ENCODE measurements at regions not wholly inside any gene's neighbourhood (a gene's known extent, or its start where the extent isn't known, plus 50 kb on each side); places are given as distances from the start of the nearest gene placed in this dataset.
"Not testable (repeated sequence)": the region's sequence is repeated elsewhere in the genome, so short reads cannot be mapped to it uniquely, and the experiment has no call there.

DNA sequence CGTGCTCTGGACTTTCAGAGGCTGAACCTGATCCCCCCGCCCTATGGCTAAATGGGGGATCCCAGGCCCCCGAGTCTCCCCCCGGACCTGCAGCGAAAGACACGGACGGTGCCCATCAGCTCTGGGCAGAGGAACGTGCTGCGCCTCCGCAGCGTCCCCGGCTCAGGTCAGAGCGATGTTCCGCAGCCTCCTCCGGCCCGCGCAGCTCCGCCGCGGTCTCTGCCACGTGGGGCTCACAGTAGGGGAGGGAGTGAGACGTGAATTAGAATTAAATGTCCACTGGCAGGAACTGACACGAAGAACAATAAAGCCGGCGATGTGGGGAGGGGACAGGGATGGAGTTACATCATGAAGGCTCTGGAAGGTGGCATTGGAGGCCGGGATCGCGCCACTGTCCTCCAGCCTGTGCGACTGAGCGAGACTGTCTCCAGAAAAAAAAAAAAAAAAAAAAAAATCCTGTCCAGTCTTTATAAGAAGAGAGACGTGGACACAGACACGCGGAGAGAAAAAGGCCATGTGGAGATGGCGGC lies 4053.0 kb upstream of the TPTE start:
- not testable (repeated sequence) for H2BK15ac ChIP-seq (ENCODE audit: low read depth, poor library complexity, severe bottlenecking); H3K27me3 ChIP-seq (ENCODE audit: control insufficient read depth in 1 of 2, insufficient read depth in 1 of 2, low read length in 2 of 2); H3K4me3 ChIP-seq (ENCODE audit: insufficient read depth in 1 of 2, low read depth in 1 of 2, low read length in 2 of 2); H3K9me3 ChIP-seq (ENCODE audit: control insufficient read depth, low read length); H3K27ac ChIP-seq (ENCODE audit: low read length, poor library complexity, severe bottlenecking); H4K91ac ChIP-seq (ENCODE audit: low read length); H2AK5ac ChIP-seq (ENCODE audit: low read length, severe bottlenecking); H3K23ac ChIP-seq (ENCODE audit: low read length in 2 of 2); H3K79me1 ChIP-seq (replicated peaks; ENCODE audit: low read length, poor library complexity, severe bottlenecking); H2BK12ac ChIP-seq (ENCODE audit: low read length in 2 of 2); H2BK120ac ChIP-seq (ENCODE audit: low read depth, low read length); H3K4me2 ChIP-seq (ENCODE audit: low read length, poor library complexity, severe bottlenecking); H2BK5ac ChIP-seq (ENCODE audit: low read depth, low read length, poor library complexity, severe bottlenecking); H3K4me1 ChIP-seq (ENCODE audit: control insufficient read depth, insufficient read depth, low read depth, low read length); H3K9ac ChIP-seq (ENCODE audit: low read length); H3K36me3 ChIP-seq (ENCODE audit: control insufficient read depth in 1 of 2, insufficient read depth in 2 of 2, low read depth in 1 of 2, low read length in 2 of 2); H2AFZ ChIP-seq (ENCODE audit: low read depth, low read length); H3K14ac ChIP-seq (ENCODE audit: low read length in 2 of 2); H4K8ac ChIP-seq (ENCODE audit: low read length); DNase-seq; H3K18ac ChIP-seq (ENCODE audit: low read depth in 1 of 2, low read length in 2 of 2); H3K4ac ChIP-seq (ENCODE audit: low read depth in 1 of 2, low read length in 2 of 2)
- no CpG with 5 or more reads among the region's 34 CpGs for WGBS

GRCh38 chr21:6474250-6474968 lies 4047.0 kb upstream of the TPTE start:
- H2BK12ac ChIP-seq (ENCODE audit: low read length in 2 of 2); H3K79me1 ChIP-seq (replicated peaks; ENCODE audit: low read length, poor library complexity, severe bottlenecking); H3K27ac ChIP-seq (ENCODE audit: low read length, poor library complexity, severe bottlenecking); H3K4me1 ChIP-seq (ENCODE audit: control insufficient read depth, insufficient read depth, low read depth, low read length); H2BK15ac ChIP-seq (ENCODE audit: low read depth, poor library complexity, severe bottlenecking); H3K4me2 ChIP-seq (ENCODE audit: low read length, poor library complexity, severe bottlenecking); H3K14ac ChIP-seq (ENCODE audit: low read length in 2 of 2); H3K27me3 ChIP-seq (ENCODE audit: control insufficient read depth in 1 of 2, insufficient read depth in 1 of 2, low read length in 2 of 2); H4K91ac ChIP-seq (ENCODE audit: low read length); H3K23ac ChIP-seq (ENCODE audit: low read length in 2 of 2); H3K9ac ChIP-seq (ENCODE audit: low read length); H4K8ac ChIP-seq (ENCODE audit: low read length); H2BK5ac ChIP-seq (ENCODE audit: low read depth, low read length, poor library complexity, severe bottlenecking); H3K9me3 ChIP-seq (ENCODE audit: control insufficient read depth, low read length); H3K36me3 ChIP-seq (ENCODE audit: control insufficient read depth in 1 of 2, insufficient read depth in 2 of 2, low read depth in 1 of 2, low read length in 2 of 2); H3K4me3 ChIP-seq (ENCODE audit: insufficient read depth in 1 of 2, low read depth in 1 of 2, low read length in 2 of 2); H2AFZ ChIP-seq (ENCODE audit: low read depth, low read length); H2AK5ac ChIP-seq (ENCODE audit: low read length, severe bottlenecking); H3K4ac ChIP-seq (ENCODE audit: low read depth in 1 of 2, low read length in 2 of 2); DNase-seq; H3K18ac ChIP-seq (ENCODE audit: low read depth in 1 of 2, low read length in 2 of 2); H2BK120ac ChIP-seq (ENCODE audit: low read depth, low read length): not testable (repeated sequence)
- WGBS, result no CpG with 5 or more reads among the region's 25 CpGs

DNA sequence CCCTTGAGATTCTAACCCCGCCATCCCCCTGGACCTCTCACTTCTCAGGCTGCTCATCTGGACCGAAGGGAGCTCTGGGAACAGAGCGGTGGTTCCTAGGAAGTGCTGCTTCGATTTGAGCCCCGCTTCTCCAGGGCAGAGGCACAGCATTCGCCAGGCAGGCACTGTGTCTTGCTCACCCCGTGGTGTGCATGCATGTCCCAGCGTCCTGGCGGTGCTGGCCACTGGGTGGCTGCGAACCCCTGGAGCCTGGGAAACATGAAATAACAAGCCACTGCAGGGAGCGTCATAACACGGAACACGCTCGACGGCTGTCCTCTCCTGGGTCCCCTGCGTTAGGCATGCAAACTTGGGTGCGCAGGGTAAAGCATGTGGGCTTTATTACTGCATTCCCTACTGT lies 4040.3 kb upstream of the TPTE start:
- not testable (repeated sequence) for H3K4me1 ChIP-seq (ENCODE audit: control insufficient read depth, insufficient read depth, low read depth, low read length); H2BK12ac ChIP-seq (ENCODE audit: low read length in 2 of 2); H3K36me3 ChIP-seq (ENCODE audit: control insufficient read depth in 1 of 2, insufficient read depth in 2 of 2, low read depth in 1 of 2, low read length in 2 of 2); H3K18ac ChIP-seq (ENCODE audit: low read depth in 1 of 2, low read length in 2 of 2); H3K14ac ChIP-seq (ENCODE audit: low read length in 2 of 2); H3K4ac ChIP-seq (ENCODE audit: low read depth in 1 of 2, low read length in 2 of 2); H3K27me3 ChIP-seq (ENCODE audit: control insufficient read depth in 1 of 2, insufficient read depth in 1 of 2, low read length in 2 of 2); H2AFZ ChIP-seq (ENCODE audit: low read depth, low read length); H3K23ac ChIP-seq (ENCODE audit: low read length in 2 of 2); H2BK120ac ChIP-seq (ENCODE audit: low read depth, low read length); H2BK15ac ChIP-seq (ENCODE audit: low read depth, poor library complexity, severe bottlenecking); H3K27ac ChIP-seq (ENCODE audit: low read length, poor library complexity, severe bottlenecking); H3K9ac ChIP-seq (ENCODE audit: low read length); H4K91ac ChIP-seq (ENCODE audit: low read length); H3K9me3 ChIP-seq (ENCODE audit: control insufficient read depth, low read length); H3K4me3 ChIP-seq (ENCODE audit: insufficient read depth in 1 of 2, low read depth in 1 of 2, low read length in 2 of 2); H4K8ac ChIP-seq (ENCODE audit: low read length); H3K4me2 ChIP-seq (ENCODE audit: low read length, poor library complexity, severe bottlenecking); H3K79me1 ChIP-seq (replicated peaks; ENCODE audit: low read length, poor library complexity, severe bottlenecking); H2BK5ac ChIP-seq (ENCODE audit: low read depth, low read length, poor library complexity, severe bottlenecking); DNase-seq; H2AK5ac ChIP-seq (ENCODE audit: low read length, severe bottlenecking)
- no CpG with 5 or more reads among the region's 17 CpGs for WGBS

GRCh38 chr21:6482616-6483015 lies 4038.8 kb upstream of the TPTE start:
- H2BK120ac ChIP-seq (ENCODE audit: low read depth, low read length); H3K4me2 ChIP-seq (ENCODE audit: low read length, poor library complexity, severe bottlenecking); H3K36me3 ChIP-seq (ENCODE audit: control insufficient read depth in 1 of 2, insufficient read depth in 2 of 2, low read depth in 1 of 2, low read length in 2 of 2); H2BK15ac ChIP-seq (ENCODE audit: low read depth, poor library complexity, severe bottlenecking); H3K14ac ChIP-seq (ENCODE audit: low read length in 2 of 2); H3K9me3 ChIP-seq (ENCODE audit: control insufficient read depth, low read length); H2AK5ac ChIP-seq (ENCODE audit: low read length, severe bottlenecking); H4K8ac ChIP-seq (ENCODE audit: low read length); H2BK5ac ChIP-seq (ENCODE audit: low read depth, low read length, poor library complexity, severe bottlenecking); H3K27ac ChIP-seq (ENCODE audit: low read length, poor library complexity, severe bottlenecking); H2AFZ ChIP-seq (ENCODE audit: low read depth, low read length); DNase-seq; H3K23ac ChIP-seq (ENCODE audit: low read length in 2 of 2); H3K4me3 ChIP-seq (ENCODE audit: insufficient read depth in 1 of 2, low read depth in 1 of 2, low read length in 2 of 2); H3K9ac ChIP-seq (ENCODE audit: low read length); H3K4ac ChIP-seq (ENCODE audit: low read depth in 1 of 2, low read length in 2 of 2); H2BK12ac ChIP-seq (ENCODE audit: low read length in 2 of 2); H3K18ac ChIP-seq (ENCODE audit: low read depth in 1 of 2, low read length in 2 of 2); H3K79me1 ChIP-seq (replicated peaks; ENCODE audit: low read length, poor library complexity, severe bottlenecking); H3K27me3 ChIP-seq (ENCODE audit: control insufficient read depth in 1 of 2, insufficient read depth in 1 of 2, low read length in 2 of 2); H4K91ac ChIP-seq (ENCODE audit: low read length); H3K4me1 ChIP-seq (ENCODE audit: control insufficient read depth, insufficient read depth, low read depth, low read length): not testable (repeated sequence)
- WGBS, result no CpG with 5 or more reads among the region's 3 CpGs

Measured in mesenchymal stem cell (in vitro differentiated cells and primary cell).